Mucosa of stomach (tissue), 1 donor: ENCODE measurements at regions not wholly inside any gene's neighbourhood (a gene's known extent, or its start where the extent isn't known, plus 50 kb on each side); places are given as distances from the start of the nearest gene placed in this dataset.

Experiments
- H3K27me3 ChIP-seq: one replicate; pipeline ENCODE4 v1.7.0; 2013; ENCODE audit warnings: mild to moderate bottlenecking, low read length; ENCODE audit not compliant: control insufficient read depth, insufficient read depth
- H3K36me3 ChIP-seq: one replicate; pipeline ENCODE4 v1.7.0; 2013; ENCODE audit warnings: low read length; ENCODE audit not compliant: control insufficient read depth, insufficient read depth
- H3K4me1 ChIP-seq: one replicate; pipeline ENCODE4 v1.7.0; 2013; ENCODE audit warnings: mild to moderate bottlenecking, low read length; ENCODE audit not compliant: control insufficient read depth, insufficient read depth
- H3K4me3 ChIP-seq: one replicate; pipeline ENCODE4 v1.7.0; 2013; ENCODE audit warnings: low read length
- H3K9ac ChIP-seq: one replicate; pipeline ENCODE4 v1.7.0; 2013; ENCODE audit warnings: mild to moderate bottlenecking, low read length, moderate library complexity
- H3K9me3 ChIP-seq: one replicate; pipeline ENCODE4 v1.7.0; 2013; ENCODE audit warnings: mild to moderate bottlenecking, low read length, moderate library complexity; ENCODE audit not compliant: control insufficient read depth
- donor health status: Pancreatic carcinoma.

GRCh38 chr15:97346221-97346620 is 614.3 kb upstream of the ARRDC4 start:
- Histone ChIP-seq H3K36me3 (no peaks in the 10 kb centered on the region), H3K9me3 (no peaks in the 10 kb centered on the region), H3K4me1 (no peaks in the 10 kb centered on the region), H3K27me3 (no peaks in the 10 kb centered on the region), H3K4me3 (no peak overlapping the region), H3K9ac (no peak overlapping the region)

GRCh38 chr15:97350813-97351212 is 609.7 kb upstream of the ARRDC4 start:
- H3K36me3 ChIP-seq: no peaks in the 10 kb centered on the region

GRCh38 chr15:97383516-97383915 is 577.0 kb upstream of the ARRDC4 start:
- Histone ChIP-seq H3K9me3 (no peaks in the 10 kb centered on the region), H3K9ac (no peak overlapping the region), H3K36me3 (no peaks in the 10 kb centered on the region)

More at GRCh38 chr15:97350813-97351212, 609.7 kb upstream of the ARRDC4 start:
- Histone ChIP-seq H3K9ac (no peak overlapping the region), H3K9me3 (no peaks in the 10 kb centered on the region), H3K27me3 (no peaks in the 10 kb centered on the region), H3K4me1 (no peaks in the 10 kb centered on the region), H3K4me3 (no peak overlapping the region)

GRCh38 chr15:97386940-97387339 is 573.6 kb upstream of the ARRDC4 start:
- no peaks in the 10 kb centered on the region for H3K27me3 ChIP-seq
- no peaks in the 10 kb centered on the region for H3K9me3 ChIP-seq
- H3K9ac ChIP-seq: no peak overlapping the region
- H3K36me3 ChIP-seq: no peaks in the 10 kb centered on the region
- no peaks in the 10 kb centered on the region for H3K4me1 ChIP-seq
- no peak overlapping the region for H3K4me3 ChIP-seq

More at GRCh38 chr15:97383516-97383915, 577.0 kb upstream of the ARRDC4 start:
- Histone ChIP-seq H3K4me3 (no peak overlapping the region), H3K27me3 (no peaks in the 10 kb centered on the region), H3K4me1 (no peaks in the 10 kb centered on the region)

GRCh38 chr15:97401195-97401594 is 559.3 kb upstream of the ARRDC4 start:
- Histone ChIP-seq H3K4me1 (no peaks in the 10 kb centered on the region), H3K36me3 (no peaks in the 10 kb centered on the region), H3K4me3 (no peak overlapping the region), H3K9ac (no peak overlapping the region), H3K27me3 (no peaks in the 10 kb centered on the region), H3K9me3 (no peaks in the 10 kb centered on the region)

GRCh38 chr15:97401970-97402369 is 558.5 kb upstream of the ARRDC4 start:
- H3K9ac ChIP-seq: no peak overlapping the region
- no peak overlapping the region for H3K4me3 ChIP-seq
- H3K27me3 ChIP-seq: no peaks in the 10 kb centered on the region
- no peaks in the 10 kb centered on the region for H3K9me3 ChIP-seq
- H3K4me1 ChIP-seq: no peaks in the 10 kb centered on the region
- no peaks in the 10 kb centered on the region for H3K36me3 ChIP-seq

- H3K9me3 ChIP-seq: no peaks in the 10 kb centered on the region
- no peaks in the 10 kb centered on the region for H3K4me1 ChIP-seq
- H3K36me3 ChIP-seq: no peaks in the 10 kb centered on the region
- H3K9ac ChIP-seq: no peak overlapping the region
- H3K27me3 ChIP-seq: no peaks in the 10 kb centered on the region
- H3K4me3 ChIP-seq: no peak overlapping the region
Measured at GRCh38 chr15:97406841-97407240, 553.7 kb upstream of the ARRDC4 start.

GRCh38 chr15:97410897-97411575 is 549.5 kb upstream of the ARRDC4 start:
- no peaks in the 10 kb centered on the region for H3K36me3 ChIP-seq

GRCh38 chr15:97420130-97420529 is 540.4 kb upstream of the ARRDC4 start:
- Histone ChIP-seq H3K4me1 (no peaks in the 10 kb centered on the region), H3K4me3 (no peak overlapping the region), H3K36me3 (no peaks in the 10 kb centered on the region), H3K27me3 (no peaks in the 10 kb centered on the region), H3K9me3 (no peaks in the 10 kb centered on the region), H3K9ac (no peak overlapping the region)

More at GRCh38 chr15:97410897-97411575, 549.5 kb upstream of the ARRDC4 start:
- H3K9ac ChIP-seq: no peak overlapping the region
- H3K27me3 ChIP-seq: no peaks in the 10 kb centered on the region
- no peak overlapping the region for H3K4me3 ChIP-seq
- H3K4me1 ChIP-seq: no peaks in the 10 kb centered on the region
- H3K9me3 ChIP-seq: no peaks in the 10 kb centered on the region

GRCh38 chr15:97425596-97425995 is 534.9 kb upstream of the ARRDC4 start:
- no peaks in the 10 kb centered on the region for H3K27me3 ChIP-seq

GRCh38 chr15:97443101-97443500 is 517.4 kb upstream of the ARRDC4 start:
- Histone ChIP-seq H3K36me3 (no peaks in the 10 kb centered on the region), H3K9ac (no peak overlapping the region), H3K9me3 (no peaks in the 10 kb centered on the region), H3K4me3 (no peak overlapping the region), H3K27me3 (no peaks in the 10 kb centered on the region), H3K4me1 (no peaks in the 10 kb centered on the region)

More at GRCh38 chr15:97425596-97425995, 534.9 kb upstream of the ARRDC4 start:
- Histone ChIP-seq H3K9me3 (no peaks in the 10 kb centered on the region), H3K4me1 (no peaks in the 10 kb centered on the region), H3K9ac (no peak overlapping the region), H3K36me3 (no peaks in the 10 kb centered on the region), H3K4me3 (no peak overlapping the region)

GRCh38 chr15:97446138-97446537 is 514.4 kb upstream of the ARRDC4 start:
- no peaks in the 10 kb centered on the region for H3K9me3 ChIP-seq
- H3K36me3 ChIP-seq: no peaks in the 10 kb centered on the region
- H3K9ac ChIP-seq: no peak overlapping the region
- H3K4me1 ChIP-seq: no peaks in the 10 kb centered on the region
- no peak overlapping the region for H3K4me3 ChIP-seq
- no peaks in the 10 kb centered on the region for H3K27me3 ChIP-seq
